HepG2 (cell line): ENCODE measurements at regions not wholly inside any gene's neighbourhood (a gene's known extent, or its start where the extent isn't known, plus 50 kb on each side); places are given as distances from the start of the nearest gene placed in this dataset.

Experiments
- ATAC-seq: fragments of 200-7000 bp; cut with Tn5 transposase; 3 replicates; pipeline ENCODE4 v1.9.1; 2020; ENCODE audit warnings: mild to moderate bottlenecking, moderate library complexity
- BruUV-seq: library from RNA; stranded (reverse); fragments of 400-500 nt; replicated peaks from 2 replicates; lab custom pipeline; 2021; lab: Mats Ljungman, UMichigan
- CTCF ChIA-PET: fragments of 300-600 bp; formaldehyde crosslinking; extraction: SDS; loops from one replicate; lab custom pipeline; 2021; ENCODE audit warnings: low total read pairs, inconsistent platforms, low intra/inter-chr PET ratio; lab: Yijun Ruan, JAX
- POLR2A ChIA-PET: fragments of 350-600 bp; sonication (Branson Sonifier 250); formaldehyde crosslinking; loops from one replicate; lab custom pipeline; 2020; ENCODE audit warnings: antibody characterized with exemption, inconsistent platforms; lab: Yijun Ruan, JAX
- DNase-seq: peaks from one replicate; pipeline ENCODE4 v3.0.0-alpha.2; 2015; ENCODE audit warnings: low spot score
- FAIRE-seq: peaks from 3 replicates; lab custom pipeline; 2011; peaks lifted over from hg19 to GRCh38; lab: Jason Lieb, UNC
- H2AFZ ChIP-seq: one replicate; pipeline ENCODE4 v1.6.1; 2011; ENCODE audit warnings: low read length, inconsistent platforms
- H3K27ac ChIP-seq: fragments of 300-600 bp; 3 replicates; pipeline ENCODE4 v1.8.0; 2011; ENCODE audit warnings: mixed run types, mild to moderate bottlenecking, mixed read lengths, low read length, inconsistent platforms; ENCODE audit not compliant: insufficient read depth; ENCODE audit errors: extremely low read length
- H3K27me3 ChIP-seq, 2 experiments: fragments of 200-600 bp in 1 of 2; 2 replicates in 1 of 2; 3 replicates in 1 of 2; pipeline versions ENCODE4 v1.6.0 to v1.8.0; 2011; ENCODE audit warnings: low read length in 2 of 2, mild to moderate bottlenecking in 2 of 2, moderate library complexity in 2 of 2, inconsistent platforms in 1 of 2; ENCODE audit not compliant: insufficient read depth in 2 of 2, control insufficient read depth in 1 of 2
- H3K36me3 ChIP-seq, 2 experiments: fragments of 200-600 bp in 1 of 2; replicated peaks in 1 of 2; 2 replicates in 1 of 2; 3 replicates in 1 of 2; pipeline versions ENCODE4 v1.5.1 to v1.8.0; 2011; ENCODE audit warnings: low read length in 2 of 2, inconsistent platforms in 1 of 2; ENCODE audit not compliant: insufficient read depth in 2 of 2, control insufficient read depth in 1 of 2
- H3K4me1 ChIP-seq: 2 replicates; pipeline ENCODE4 v1.5.1; 2012; ENCODE audit warnings: low read length, inconsistent platforms; ENCODE audit not compliant: insufficient read depth
- H3K4me2 ChIP-seq: 2 replicates; pipeline ENCODE4 v1.6.0; 2011; ENCODE audit warnings: low read depth, low read length, inconsistent platforms
- H3K4me3 ChIP-seq, 3 experiments: fragments of 200-600 bp in 1 of 3; sonication (generic), shearing (Covaris generic) in 1 of 3; replicated peaks in 1 of 3; 2 replicates each; pipeline ENCODE4 v1.5.1; 2011 to 2016; ENCODE audit warnings: low read length in 3 of 3, inconsistent platforms in 2 of 3, low read depth in 2 of 3, mild to moderate bottlenecking in 2 of 3, control low read depth in 1 of 3, mixed read lengths in 1 of 3; ENCODE audit not compliant: insufficient read depth in 1 of 3
- H3K79me2 ChIP-seq: one replicate; pipeline ENCODE4 v1.6.1; 2011; ENCODE audit warnings: low read length, inconsistent platforms; ENCODE audit not compliant: insufficient read depth
- H3K9ac ChIP-seq: 2 replicates; pipeline ENCODE4 v1.6.0; 2011; ENCODE audit warnings: mild to moderate bottlenecking, low read depth, low read length, inconsistent platforms; ENCODE audit not compliant: insufficient read depth
- H3K9me3 ChIP-seq: 2 replicates; pipeline ENCODE4 v1.5.1; 2012; ENCODE audit warnings: mild to moderate bottlenecking, low read length
- H4K20me1 ChIP-seq: 2 replicates; pipeline ENCODE4 v1.6.0; 2011; ENCODE audit warnings: inconsistent platforms, mild to moderate bottlenecking, low read length, moderate library complexity; ENCODE audit not compliant: insufficient read depth
- ARNT ChIP-seq: fragments of 450-650 bp; IDR thresholded peaks from 2 replicates; pipeline ENCODE4 v1.6.1; 2017
- ATF2 ChIP-seq: sonication (generic); formaldehyde crosslinking; IDR thresholded peaks from 2 replicates; pipeline ENCODE4 v1.4.0; 2020; ENCODE audit warnings: missing genetic modification reagents
- DNMT1 ChIP-seq: sonication (generic); formaldehyde crosslinking; IDR thresholded peaks from 2 replicates; pipeline ENCODE4 v1.5.1; 2020; ENCODE audit warnings: mild to moderate bottlenecking, missing genetic modification reagents
- HDAC1 ChIP-seq: sonication (generic); formaldehyde crosslinking; IDR thresholded peaks from 2 replicates; pipeline ENCODE4 v1.5.1; 2020; ENCODE audit warnings: mild to moderate bottlenecking, missing genetic modification reagents
- HNF4A ChIP-seq: sonication (generic); formaldehyde crosslinking; IDR thresholded peaks from 2 replicates; pipeline ENCODE4 v1.4.0; 2020; ENCODE audit warnings: missing genetic modification reagents
- KDM6A ChIP-seq: IDR thresholded peaks from 2 replicates; pipeline ENCODE4 v1.6.1; 2016; ENCODE audit warnings: low read depth
- KLF13 ChIP-seq: sonication (generic); formaldehyde crosslinking; IDR thresholded peaks from 2 replicates; pipeline ENCODE4 v1.4.0; 2020; ENCODE audit warnings: mild to moderate bottlenecking, missing genetic modification reagents
- NR3C1 ChIP-seq: sonication (generic); formaldehyde crosslinking; IDR thresholded peaks from 2 replicates; pipeline ENCODE4 v1.4.0; 2020; ENCODE audit warnings: missing genetic modification reagents
- RELA ChIP-seq: sonication (generic); formaldehyde crosslinking; IDR thresholded peaks from 2 replicates; pipeline ENCODE4 v1.4.0; 2020; ENCODE audit warnings: missing genetic modification reagents
- SUZ12 ChIP-seq: fragments of 150-350 bp; IDR thresholded peaks from 2 replicates; pipeline ENCODE4 v1.6.1; 2014; ENCODE audit warnings: low read depth, low read length
- TERF1 ChIP-seq: sonication (generic); formaldehyde crosslinking; IDR thresholded peaks from 2 replicates; pipeline ENCODE4 v1.8.0; 2022; ENCODE audit warnings: mild to moderate bottlenecking, missing genetic modification reagents, moderate library complexity
- U2AF2 ChIP-seq: fragments of 200-400 bp; formaldehyde crosslinking; IDR thresholded peaks from 2 replicates; pipeline ENCODE4 v1.6.1; 2017; ENCODE audit warnings: low read depth, mild to moderate bottlenecking, low read length
- ZBTB2 ChIP-seq: sonication (generic); formaldehyde crosslinking; IDR thresholded peaks from 2 replicates; pipeline ENCODE4 v1.8.0; 2022; ENCODE audit warnings: low read depth, missing genetic modification reagents
- ZNF124 ChIP-seq: sonication (generic); formaldehyde crosslinking; IDR thresholded peaks from 2 replicates; pipeline ENCODE4 v1.4.0; 2020; ENCODE audit warnings: missing genetic modification reagents
- ZNF143 ChIP-seq: sonication (generic); formaldehyde crosslinking; IDR thresholded peaks from 2 replicates; pipeline ENCODE4 v1.4.0; 2020; ENCODE audit warnings: missing genetic modification reagents
- ZNF280B ChIP-seq: sonication (generic); formaldehyde crosslinking; IDR thresholded peaks from 2 replicates; pipeline ENCODE4 v1.5.0; 2020; ENCODE audit warnings: missing genetic modification reagents, mild to moderate bottlenecking, borderline replicate concordance
- ZNF556 ChIP-seq: sonication (generic); formaldehyde crosslinking; IDR thresholded peaks from 2 replicates; pipeline ENCODE4 v1.4.0; 2020; ENCODE audit warnings: mild to moderate bottlenecking, missing genetic modification reagents, borderline replicate concordance
- ZNF597 ChIP-seq: sonication (generic); formaldehyde crosslinking; IDR thresholded peaks from 2 replicates; pipeline ENCODE4 v1.5.0; 2020; ENCODE audit warnings: missing genetic modification reagents
- ZNF7 ChIP-seq: IDR thresholded peaks from 2 replicates; pipeline ENCODE4 v1.6.1; 2016; ENCODE audit warnings: missing biosample characterization, missing genetic modification reagents
- ZNF768 ChIP-seq: sonication (generic); formaldehyde crosslinking; IDR thresholded peaks from 2 replicates; pipeline ENCODE4 v1.4.0; 2020; ENCODE audit warnings: missing genetic modification reagents
- in situ Hi-C: cut with HindIII; loops from 2 replicates; pipeline ENCODE4 v1.10.0; 2017; ENCODE audit warnings: low pct_unique_long_range_greater_than_20kb; ENCODE audit not compliant: extremely low pct_ligation_motif_present
- intact Hi-C: fragments of 100-400 bp; cut with micrococcal nuclease; formaldehyde crosslinking; loops from one replicate; pipeline ENCODE4 v1.10.0; 2022; ENCODE audit not compliant: unreplicated experiment

- intact Hi-C loops (no loop called here), in situ Hi-C loops (no loop called here)
- H3K27ac ChIP-seq: no peak overlapping the region
- no peaks in the 10 kb centered on the region for H3K9me3 ChIP-seq
- no peaks in the 10 kb centered on the region for H3K4me1 ChIP-seq
- FAIRE-seq (no peak), ATAC-seq (no peak), DNase-seq (no peak)
- POLR2A ChIA-PET: no interaction called here
- CTCF ChIA-PET: no interaction called here
- H3K4me3 ChIP-seq: no peak overlapping the region
- H3K27me3 ChIP-seq: no peaks in the 10 kb centered on the region
- no TSS peak for BruUV-seq
- H4K20me1 ChIP-seq: no peaks in the 10 kb centered on the region
- no peaks in the 10 kb centered on the region for H3K79me2 ChIP-seq
- H3K9ac ChIP-seq: no peak overlapping the region
- no peaks in the 10 kb centered on the region for H3K36me3 ChIP-seq
- no peak overlapping the region for H2AFZ ChIP-seq
- no peak overlapping the region for H3K4me2 ChIP-seq
- TF ChIP-seq SUZ12: no peak
- TF ChIP-seq U2AF2: no peak
- no peak for TF ChIP-seq ZNF597 (CRISPR knock-in tag)
- no peak for TF ChIP-seq KDM6A (CRISPR knock-in tag)
- no peak for TF ChIP-seq TERF1
- TF ChIP-seq RELA (CRISPR knock-in tag): no peak
- no peak for TF ChIP-seq ZNF280B
- no peak for TF ChIP-seq ZBTB2 (CRISPR knock-in tag)
- no peak for TF ChIP-seq ZNF143 (CRISPR knock-in tag)
- no peak for TF ChIP-seq ZNF556 (CRISPR knock-in tag)
- TF ChIP-seq ZNF7 (CRISPR knock-in tag): no peak
- TF ChIP-seq DNMT1 (CRISPR knock-in tag): no peak
- no peak for TF ChIP-seq HDAC1 (CRISPR knock-in tag)
- no peak for TF ChIP-seq NR3C1 (CRISPR knock-in tag)
- no peak for TF ChIP-seq KLF13 (CRISPR knock-in tag)
- no peak for TF ChIP-seq ATF2
- no peak for TF ChIP-seq ARNT
- TF ChIP-seq HNF4A: no peak
- no peak for TF ChIP-seq ZNF124
- TF ChIP-seq ZNF768: no peak
Observed at GRCh38 chr18:67608191-67608590, 91.7 kb upstream of the DSEL start.
